IMR-90 (cell line): ENCODE measurements at regions not wholly inside any gene's neighbourhood (a gene's known extent, or its start where the extent isn't known, plus 50 kb on each side); places are given as distances from the start of the nearest gene placed in this dataset.
A peak's percentile ranks its signal among the peaks of the same experiment; 100 is the strongest.

ENCODE experiments used
- CEBPB ChIP-seq: IDR thresholded peaks from 2 replicates; pipeline ENCODE4 v1.6.1; 2012; ENCODE audit warnings: low read depth, low read length, improper control_type of control experiment
- FOS ChIP-seq: fragments of 150-350 bp; IDR thresholded peaks from 2 replicates; pipeline ENCODE4 v1.6.1; 2016; ENCODE audit warnings: low read depth, low read length
- MAFK ChIP-seq: IDR thresholded peaks from 2 replicates; pipeline ENCODE4 v1.6.1; 2012; ENCODE audit warnings: low read depth, low read length, improper control_type of control experiment
- MAZ ChIP-seq: IDR thresholded peaks from 2 replicates; pipeline ENCODE4 v1.6.1; 2012; ENCODE audit warnings: low read depth, mild to moderate bottlenecking, low read length, improper control_type of control experiment, moderate library complexity, borderline replicate concordance
- POLR2A ChIP-seq: IDR thresholded peaks from 2 replicates; pipeline ENCODE4 v1.6.1; 2012; ENCODE audit warnings: mild to moderate bottlenecking, low read depth, low read length
- RAD21 ChIP-seq: IDR thresholded peaks from 2 replicates; pipeline ENCODE4 v1.6.1; 2012; ENCODE audit warnings: low read length, improper control_type of control experiment
- RCOR1 ChIP-seq: IDR thresholded peaks from 2 replicates; pipeline ENCODE4 v1.6.1; 2012; ENCODE audit warnings: mild to moderate bottlenecking, low read length, improper control_type of control experiment; ENCODE audit not compliant: insufficient replicate concordance
- RFX5 ChIP-seq: IDR thresholded peaks from 2 replicates; pipeline ENCODE4 v1.8.0; 2012; ENCODE audit warnings: low read depth, mild to moderate bottlenecking, low read length, moderate library complexity
- TF ChIP-seq, protein P1 (sequence below): conservative IDR thresholded peaks from 2 replicates; pipeline ENCODE4 v1.5.1; 2012; ENCODE audit warnings: mild to moderate bottlenecking, low read depth, low read length, improper control_type of control experiment

DNA sequence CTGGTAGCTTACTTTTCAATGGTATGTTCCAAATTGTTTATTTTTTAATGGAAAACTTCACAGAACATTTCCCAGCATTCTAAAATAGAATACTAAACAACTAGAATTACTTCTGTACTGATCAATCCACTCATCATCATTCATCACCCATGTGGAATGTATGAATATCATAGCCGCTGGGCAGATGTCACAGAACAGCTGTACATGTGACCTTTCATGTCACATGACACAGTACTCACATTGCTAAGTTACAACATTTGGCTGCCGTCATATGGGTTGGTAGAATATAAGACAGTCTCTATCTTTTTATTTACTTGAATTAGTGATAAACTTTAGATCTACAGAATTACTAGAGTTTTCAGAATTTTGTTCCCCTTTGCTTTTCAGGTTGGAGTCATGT, 387.6 kb downstream of the ZEB2 start:
- TF ChIP-seq RAD21, result no peak
- TF ChIP-seq POLR2A, result no peak
- TF ChIP-seq, protein P1, sequence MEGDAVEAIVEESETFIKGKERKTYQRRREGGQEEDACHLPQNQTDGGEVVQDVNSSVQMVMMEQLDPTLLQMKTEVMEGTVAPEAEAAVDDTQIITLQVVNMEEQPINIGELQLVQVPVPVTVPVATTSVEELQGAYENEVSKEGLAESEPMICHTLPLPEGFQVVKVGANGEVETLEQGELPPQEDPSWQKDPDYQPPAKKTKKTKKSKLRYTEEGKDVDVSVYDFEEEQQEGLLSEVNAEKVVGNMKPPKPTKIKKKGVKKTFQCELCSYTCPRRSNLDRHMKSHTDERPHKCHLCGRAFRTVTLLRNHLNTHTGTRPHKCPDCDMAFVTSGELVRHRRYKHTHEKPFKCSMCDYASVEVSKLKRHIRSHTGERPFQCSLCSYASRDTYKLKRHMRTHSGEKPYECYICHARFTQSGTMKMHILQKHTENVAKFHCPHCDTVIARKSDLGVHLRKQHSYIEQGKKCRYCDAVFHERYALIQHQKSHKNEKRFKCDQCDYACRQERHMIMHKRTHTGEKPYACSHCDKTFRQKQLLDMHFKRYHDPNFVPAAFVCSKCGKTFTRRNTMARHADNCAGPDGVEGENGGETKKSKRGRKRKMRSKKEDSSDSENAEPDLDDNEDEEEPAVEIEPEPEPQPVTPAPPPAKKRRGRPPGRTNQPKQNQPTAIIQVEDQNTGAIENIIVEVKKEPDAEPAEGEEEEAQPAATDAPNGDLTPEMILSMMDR, result no peak
- TF ChIP-seq CEBPB, result peak; percentile 50; the same call in 1 of the 2 replicates
- no peak for TF ChIP-seq FOS
- TF ChIP-seq RCOR1, result no peak
- TF ChIP-seq MAZ, result no peak
- TF ChIP-seq MAFK, result no peak
- TF ChIP-seq RFX5, result no peak
